OCI-LY7 (cell line): ENCODE measurements at regions not wholly inside any gene's neighbourhood (a gene's known extent, or its start where the extent isn't known, plus 50 kb on each side); places are given as distances from the start of the nearest gene placed in this dataset.

ENCODE experiments used
- BruUV-seq: library from RNA; stranded (reverse); fragments of 400-500 nt; replicated peaks from 2 replicates; lab custom pipeline; 2021; lab: Mats Ljungman, UMichigan
- CTCF ChIA-PET: fragments of 300-600 bp; sonication (Branson Sonifier 250); formaldehyde crosslinking; loops from one replicate; lab custom pipeline; 2022; ENCODE audit warnings: antibody characterized with exemption; ENCODE audit not compliant: unreplicated experiment; lab: Charles Lee
- POLR2A ChIA-PET: fragments of 300-600 bp; sonication (Branson Sonifier 250); formaldehyde crosslinking; loops from one replicate; lab custom pipeline; 2022; ENCODE audit warnings: antibody characterized with exemption; lab: Charles Lee
- DNase-seq: peaks from one replicate; pipeline ENCODE4 v3.0.0-alpha.2; 2015; ENCODE audit warnings: low spot score
- H2AFZ ChIP-seq: fragments of 200-600 bp; sonication (generic), shearing (Covaris generic); 2 replicates; pipeline ENCODE4 v1.6.1; 2014; ENCODE audit warnings: mild to moderate bottlenecking, antibody characterized with exemption, low read length, moderate library complexity
- H3K27ac ChIP-seq: fragments of 200-600 bp; sonication (generic); 2 replicates; pipeline ENCODE4 v1.5.1; 2014; ENCODE audit warnings: mixed run types, low read depth, mild to moderate bottlenecking, moderate library complexity, low read length, inconsistent platforms; ENCODE audit not compliant: poor library complexity, severe bottlenecking
- H3K36me3 ChIP-seq: fragments of 200-600 bp; sonication (generic); 2 replicates; pipeline ENCODE4 v1.6.1; 2014; ENCODE audit warnings: mild to moderate bottlenecking, antibody characterized with exemption, low read length, moderate library complexity, mixed read lengths; ENCODE audit not compliant: insufficient read depth
- H3K4me1 ChIP-seq: fragments of 200-600 bp; sonication (generic); 2 replicates; pipeline ENCODE4 v1.5.1; 2014; ENCODE audit warnings: mild to moderate bottlenecking, low read length; ENCODE audit not compliant: insufficient read depth, poor library complexity, severe bottlenecking
- H3K4me2 ChIP-seq: fragments of 200-600 bp; sonication (generic); 2 replicates; pipeline ENCODE4 v1.6.1; 2014; ENCODE audit warnings: mild to moderate bottlenecking, low read length
- H3K4me3 ChIP-seq: fragments of 200-600 bp; sonication (generic); 2 replicates; pipeline ENCODE4 v1.5.1; 2014; ENCODE audit warnings: mild to moderate bottlenecking, low read depth, low read length; ENCODE audit not compliant: poor library complexity, severe bottlenecking
- H3K79me2 ChIP-seq: fragments of 200-600 bp; sonication (generic); 2 replicates; pipeline ENCODE4 v1.6.1; 2016; ENCODE audit warnings: low read depth, mild to moderate bottlenecking, low read length, moderate library complexity, mixed read lengths; ENCODE audit not compliant: insufficient read depth
- H3K9me2 ChIP-seq: fragments of 200-600 bp; sonication (generic); 2 replicates; pipeline ENCODE4 v1.6.1; 2016; ENCODE audit warnings: mild to moderate bottlenecking, low read length, mixed read lengths; ENCODE audit not compliant: insufficient read depth
- H3K9me3 ChIP-seq: fragments of 200-600 bp; sonication (generic); 2 replicates; pipeline ENCODE4 v1.6.1; 2014; ENCODE audit warnings: mild to moderate bottlenecking, mixed run types, low read length, mixed read lengths
- H4K20me1 ChIP-seq: fragments of 200-600 bp; sonication (generic); 2 replicates; pipeline ENCODE4 v1.6.1; 2014; ENCODE audit warnings: mild to moderate bottlenecking, antibody characterized with exemption, low read length, moderate library complexity, mixed read lengths; ENCODE audit not compliant: insufficient read depth
- CTCF ChIP-seq: fragments of 200-600 bp; sonication (generic); conservative IDR thresholded peaks from 2 replicates; pipeline ENCODE4 v1.5.1; 2014; ENCODE audit warnings: mild to moderate bottlenecking, antibody characterized with exemption, low read length, moderate library complexity, mixed read lengths
- EZH2phosphoT487 ChIP-seq: fragments of 200-600 bp; sonication (generic); IDR thresholded peaks from 2 replicates; pipeline ENCODE4 v1.6.1; 2018; ENCODE audit warnings: low read depth, borderline replicate concordance, mild to moderate bottlenecking, mixed run types, antibody characterized with exemption, low read length, moderate library complexity, mixed read lengths
- intact Hi-C: fragments of 100-400 bp; cut with micrococcal nuclease; formaldehyde crosslinking; loops from one replicate; pipeline ENCODE4 v1.10.0; 2022; ENCODE audit not compliant: unreplicated experiment

DNA sequence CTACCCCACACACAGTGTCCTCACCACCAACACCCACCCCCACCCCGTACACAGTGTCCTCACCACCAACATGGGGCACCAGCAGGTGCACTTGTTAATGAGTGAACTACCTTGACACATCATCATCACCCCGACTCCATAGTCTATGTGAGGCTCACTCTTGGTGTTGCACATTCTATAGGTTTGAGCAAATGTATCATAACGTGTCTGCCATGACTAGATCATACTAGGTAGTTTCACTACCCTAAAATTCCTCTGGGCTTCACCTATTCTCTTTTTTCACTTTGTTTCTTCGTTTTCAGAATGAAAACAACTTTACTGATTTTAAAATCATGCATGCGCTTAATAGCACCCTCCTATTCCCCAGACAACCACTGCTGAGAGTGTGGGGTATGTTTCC is 102.6 kb upstream of the SLC6A6 start:
- Histone ChIP-seq H3K9me2 (no peaks in the 10 kb centered on the region), H3K4me3 (no peak overlapping the region), H3K9me3 (no peaks in the 10 kb centered on the region), H3K36me3 (no peaks in the 10 kb centered on the region), H2AFZ (no peak overlapping the region), H3K4me2 (no peak overlapping the region), H3K27ac (no peak overlapping the region), H3K4me1 (peaks cover 11% of the 10 kb centered on the region), H4K20me1 (no peaks in the 10 kb centered on the region), H3K79me2 (no peaks in the 10 kb centered on the region)
- TF ChIP-seq EZH2phosphoT487 (no peak), CTCF (no peak)
- CTCF ChIA-PET = no interaction called here
- DNase-seq = peak; percentile 19
- intact Hi-C loops = no loop called here
- POLR2A ChIA-PET = no interaction called here
- no TSS peak for BruUV-seq

DNA sequence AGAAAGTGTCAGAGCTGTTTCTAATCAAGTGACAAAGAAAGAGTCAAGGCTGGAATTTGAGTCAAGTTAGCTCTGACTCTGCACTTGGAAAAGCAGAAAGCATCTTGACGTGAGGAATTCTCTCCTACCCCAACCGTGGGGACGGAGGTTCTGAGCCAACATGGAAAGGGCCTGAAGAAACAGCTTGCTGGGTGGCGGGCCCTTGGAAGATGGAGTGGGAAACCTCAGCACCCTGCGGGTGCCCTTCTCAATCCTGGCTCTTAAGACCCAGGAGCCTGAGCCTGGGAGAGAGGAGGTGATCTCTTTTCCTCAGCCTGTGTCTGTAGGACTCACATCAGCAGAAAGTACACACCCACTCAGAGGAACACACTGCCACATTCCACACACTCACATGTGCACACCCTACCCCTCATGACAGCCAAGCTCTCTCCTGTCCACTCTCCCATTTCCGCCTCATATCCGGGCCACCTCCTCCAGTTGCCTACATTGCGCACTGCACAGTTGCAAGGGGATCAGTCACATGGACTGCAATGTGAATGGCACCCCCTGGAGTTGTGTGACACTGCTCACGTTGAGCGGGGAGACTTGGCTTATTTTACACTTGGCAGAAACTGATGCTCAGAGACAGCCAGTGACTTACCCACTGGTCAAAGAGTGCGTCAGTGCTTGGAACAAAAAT is 101.5 kb upstream of the SLC6A6 start:
- POLR2A ChIA-PET = interaction anchor here (0.9 kb wide), 1 partner anchor 13 kb away, joined by 4 read pairs; no protein-coding TSS in a partner anchor
- no peak overlapping the region for H3K4me2 ChIP-seq
- H3K4me3 ChIP-seq = no peak overlapping the region
- H3K79me2 ChIP-seq = no peaks in the 10 kb centered on the region
- no peak for DNase-seq
- peaks cover 11% of the 10 kb centered on the region for H3K4me1 ChIP-seq
- no peak for TF ChIP-seq CTCF
- TF ChIP-seq EZH2phosphoT487 = no peak
- no peak overlapping the region for H3K27ac ChIP-seq
- H4K20me1 ChIP-seq = no peaks in the 10 kb centered on the region
- CTCF ChIA-PET = no interaction called here
- BruUV-seq = no TSS peak
- H3K9me2 ChIP-seq = no peaks in the 10 kb centered on the region
- no peaks in the 10 kb centered on the region for H3K36me3 ChIP-seq
- H3K9me3 ChIP-seq = no peaks in the 10 kb centered on the region
- no peak overlapping the region for H2AFZ ChIP-seq
- intact Hi-C loops = no loop called here

GRCh38 chr3:14301558-14301957 is 100.8 kb upstream of the SLC6A6 start:
- POLR2A ChIA-PET = no interaction called here

More at GRCh38 chr3:14301558-14301957, 100.8 kb upstream of the SLC6A6 start:
- H3K9me2 ChIP-seq = no peaks in the 10 kb centered on the region
- no peaks in the 10 kb centered on the region for H4K20me1 ChIP-seq
- CTCF ChIA-PET = no interaction called here
- TF ChIP-seq CTCF = no peak
- TF ChIP-seq EZH2phosphoT487 = no peak
- H3K9me3 ChIP-seq = no peaks in the 10 kb centered on the region
- H3K4me3 ChIP-seq = no peak overlapping the region
- H3K4me2 ChIP-seq = no peak overlapping the region
- H2AFZ ChIP-seq = no peak overlapping the region
- BruUV-seq = no TSS peak
- no peaks in the 10 kb centered on the region for H3K79me2 ChIP-seq
- DNase-seq = no peak
- peaks cover 11% of the 10 kb centered on the region for H3K4me1 ChIP-seq
- H3K27ac ChIP-seq = no peak overlapping the region
- intact Hi-C loops = no loop called here
- no peaks in the 10 kb centered on the region for H3K36me3 ChIP-seq
